HG02840 (cell line): ENCODE measurements at regions not wholly inside any gene's neighbourhood (a gene's known extent, or its start where the extent isn't known, plus 50 kb on each side); places are given as distances from the start of the nearest gene placed in this dataset.
"Not testable (repeated sequence)": the region's sequence is repeated elsewhere in the genome, so short reads cannot be mapped to it uniquely, and the experiment has no call there.

Experiments used
- ATAC-seq: cut with Tn5 transposase; IDR thresholded peaks from one replicate; pipeline ENCODE4 v1.9.1; 2021; ENCODE audit warnings: mild to moderate bottlenecking, moderate library complexity, moderate number of reproducible peaks; ENCODE audit not compliant: unreplicated experiment, low FRiP score

GRCh38 chrX:5324546-5324945 lies 904.1 kb downstream of the NLGN4X start:
- no peak for ATAC-seq

DNA sequence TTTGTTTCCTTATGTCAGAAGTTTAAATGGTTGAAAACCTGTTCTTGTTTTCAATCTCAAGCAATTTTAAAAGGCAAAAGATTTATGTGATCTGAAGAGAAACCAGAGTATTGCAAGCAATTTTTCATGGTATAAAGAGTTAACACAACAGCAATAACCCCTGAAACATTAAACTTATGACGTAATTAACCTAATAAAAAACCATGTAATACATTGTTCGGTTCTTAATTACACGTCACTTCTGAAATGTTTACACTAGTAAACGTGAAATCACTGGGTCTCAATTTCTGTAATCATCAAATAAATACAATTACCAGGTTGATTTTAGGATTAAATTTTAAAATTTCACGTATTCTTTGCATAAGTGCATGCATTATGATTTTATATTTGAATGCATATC lies 914.5 kb downstream of the NLGN4X start:
- no peak for ATAC-seq

- ATAC-seq = no peak
Observed at GRCh38 chrX:5307416-5307815, 921.3 kb downstream of the NLGN4X start.

- ATAC-seq = no peak
Observed at GRCh38 chrX:5306654-5307121, 922.0 kb downstream of the NLGN4X start.

- no peak for ATAC-seq
Observed at GRCh38 chrX:5305452-5305851, 923.2 kb downstream of the NLGN4X start.

- ATAC-seq = no peak
Observed at GRCh38 chrX:5295004-5295403, 933.7 kb downstream of the NLGN4X start.

GRCh38 chrX:5290635-5291034 lies 938.0 kb downstream of the NLGN4X start:
- ATAC-seq = no peak

- ATAC-seq = not testable (repeated sequence)
Observed at GRCh38 chrX:5289949-5290348, 938.7 kb downstream of the NLGN4X start.

GRCh38 chrX:5278908-5279307 lies 949.8 kb downstream of the NLGN4X start:
- ATAC-seq = no peak

DNA sequence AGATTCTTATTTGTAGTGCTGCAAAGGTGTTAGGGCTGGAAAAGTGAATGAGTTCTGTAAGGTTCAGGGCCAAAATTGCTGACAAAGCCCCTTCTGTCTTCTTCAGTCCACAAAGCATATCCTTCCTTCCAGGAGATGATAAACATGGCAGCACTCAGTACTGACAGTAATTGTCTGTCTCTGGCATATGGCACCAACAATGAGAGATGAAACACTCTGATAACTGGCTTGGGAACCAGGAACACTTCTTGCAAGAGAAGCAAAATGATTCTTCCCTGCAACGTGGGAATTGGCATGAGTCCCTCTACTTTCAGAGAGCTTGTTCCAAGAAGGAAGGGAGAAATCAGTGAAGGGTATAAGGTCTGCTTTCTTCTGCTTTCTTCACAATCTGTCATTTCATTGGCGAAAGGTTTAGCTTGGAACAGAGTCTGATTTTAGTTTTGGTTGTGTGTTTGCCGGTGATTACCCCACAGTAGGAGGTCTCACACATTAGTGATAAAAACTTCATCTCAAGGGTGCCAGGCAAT lies 963.3 kb downstream of the NLGN4X start:
- no peak for ATAC-seq

GRCh38 chrX:5250106-5250505 lies 978.6 kb downstream of the NLGN4X start:
- ATAC-seq = no peak

- no peak for ATAC-seq
Observed at GRCh38 chrX:5242091-5242790, 986.4 kb downstream of the NLGN4X start.

DNA sequence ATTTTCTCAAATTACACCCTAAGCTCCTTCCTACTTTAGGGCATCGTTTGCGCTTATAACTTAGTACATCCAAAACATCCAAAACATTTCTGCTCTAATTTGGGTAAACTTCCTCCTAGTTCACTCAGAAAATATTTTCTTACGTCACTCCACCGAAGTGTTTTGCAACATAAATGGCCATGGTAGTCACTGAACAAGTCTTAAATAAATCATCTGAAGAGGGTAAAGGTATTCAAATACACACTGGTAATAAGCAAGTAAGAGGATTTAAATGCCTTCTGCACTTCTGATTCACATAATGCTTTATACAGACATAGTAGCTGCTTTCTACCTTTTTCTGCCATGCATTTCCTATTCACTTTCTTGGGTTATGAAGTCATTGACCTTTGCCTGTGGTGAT lies 991.9 kb downstream of the NLGN4X start:
- no peak for ATAC-seq

- no peak for ATAC-seq
Observed at GRCh38 chrX:5236096-5236495, 992.6 kb downstream of the NLGN4X start.

DNA sequence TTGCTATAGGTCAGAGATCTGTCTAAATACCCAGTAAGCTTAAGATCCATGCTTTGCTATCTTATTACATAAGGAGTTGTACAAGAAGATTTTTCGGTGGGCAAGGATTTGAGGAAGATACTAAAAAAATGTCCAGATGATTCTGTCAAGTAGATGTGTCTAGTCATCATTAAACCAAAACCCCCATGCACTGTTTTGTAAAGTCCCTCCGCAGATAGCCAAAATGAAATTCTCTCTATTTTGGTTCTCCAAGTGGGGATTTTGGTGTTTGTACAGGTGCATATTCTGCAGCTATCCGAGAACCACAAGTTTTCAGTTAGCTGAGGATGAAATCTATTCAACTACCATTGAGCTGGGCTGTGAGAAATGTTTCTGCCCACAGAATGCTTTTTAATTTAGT lies 994.8 kb downstream of the NLGN4X start:
- ATAC-seq = no peak

GRCh38 chrX:5220421-5220820 lies 1008.2 kb downstream of the NLGN4X start:
- ATAC-seq = no peak

DNA sequence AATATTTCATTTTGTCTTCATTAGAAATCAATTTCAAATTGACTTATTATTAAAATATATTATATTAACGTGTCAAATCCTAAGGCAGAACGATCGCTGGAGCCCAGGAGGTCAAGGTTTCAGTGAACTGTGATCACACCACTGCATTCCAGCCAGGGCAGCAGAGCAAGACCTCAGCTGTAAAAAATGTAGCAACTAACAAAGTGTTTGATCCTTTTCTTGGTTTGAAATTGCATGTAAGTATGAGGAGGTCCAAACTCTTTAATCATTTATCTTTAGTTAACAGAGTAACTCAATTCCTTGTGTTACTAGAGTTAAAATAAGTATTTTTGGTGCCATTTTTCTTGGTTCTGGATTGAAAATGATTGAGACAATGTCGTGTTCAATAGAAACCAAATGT lies 1033.9 kb downstream of the NLGN4X start:
- ATAC-seq = no peak

GRCh38 chrX:5180135-5180741 lies 1048.4 kb downstream of the NLGN4X start:
- no peak for ATAC-seq

GRCh38 chrX:5176766-5177165 lies 1051.9 kb downstream of the NLGN4X start:
- ATAC-seq = no peak

- no peak for ATAC-seq
Observed at GRCh38 chrX:5163663-5164062, 1065.0 kb downstream of the NLGN4X start.

GRCh38 chrX:5155301-5155700 lies 1073.4 kb downstream of the NLGN4X start:
- no peak for ATAC-seq

DNA sequence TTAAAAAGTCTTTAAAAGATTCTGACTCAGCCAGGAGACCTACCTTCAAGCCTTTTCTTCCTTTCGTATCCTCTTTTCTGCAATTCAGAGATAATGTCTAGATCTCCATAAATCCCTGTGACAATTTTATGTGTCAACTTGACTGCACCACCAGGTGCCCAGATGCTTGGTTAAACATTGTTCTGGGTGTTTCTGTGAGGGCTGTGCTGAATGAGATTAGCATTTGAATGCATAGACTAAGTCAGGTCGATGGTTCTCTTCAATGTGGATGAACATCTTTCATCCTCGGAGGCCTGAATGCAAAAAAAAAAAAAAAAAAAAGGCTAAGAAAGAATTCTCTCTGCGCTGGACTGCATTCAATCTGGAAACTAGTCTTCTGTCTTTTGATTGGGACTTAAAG lies 1082.7 kb downstream of the NLGN4X start:
- no peak for ATAC-seq
